Endothelial cell of umbilical vein (primary cell): ENCODE measurements at regions not wholly inside any gene's neighbourhood (a gene's known extent, or its start where the extent isn't known, plus 50 kb on each side); places are given as distances from the start of the nearest gene placed in this dataset.

Experiments
- BruUV-seq: library from RNA; stranded (reverse); fragments of 400-500 nt; replicated peaks from 2 replicates; lab custom pipeline; 2021; lab: Mats Ljungman, UMichigan
- CTCF ChIA-PET: fragments of 300-600, 350-600 bp; sonication (Branson Sonifier 250); formaldehyde crosslinking; loops from one replicate; lab custom pipeline; 2021; ENCODE audit warnings: antibody characterized with exemption, inconsistent platforms; lab: Charles Lee
- POLR2A ChIA-PET: fragments of 300-600, 350-600 bp; sonication (Branson Sonifier 250); formaldehyde crosslinking; loops from one replicate; lab custom pipeline; 2021; ENCODE audit warnings: antibody characterized with exemption, inconsistent platforms; lab: Charles Lee
- DNase-seq: peaks from one replicate; pipeline ENCODE4 v3.0.0-alpha.2; 2011; ENCODE audit warnings: low read depth, low spot score
- FAIRE-seq: peaks from 2 replicates; lab custom pipeline; 2011; peaks lifted over from hg19 to GRCh38; lab: Jason Lieb, UNC
- H2AFZ ChIP-seq: 2 replicates; pipeline ENCODE4 v1.6.0; 2012; ENCODE audit warnings: low read depth, low read length, control low read depth, inconsistent platforms
- H3K27ac ChIP-seq: 2 replicates; pipeline ENCODE4 v1.5.1; 2011; ENCODE audit warnings: low read depth, mild to moderate bottlenecking, control low read depth, low read length, moderate library complexity; ENCODE audit not compliant: insufficient read depth
- H3K27me3 ChIP-seq, 2 experiments: 2 replicates each; pipeline versions ENCODE4 v1.6.0 to v1.6.1; 2011; ENCODE audit warnings: low read length in 2 of 2, mixed read lengths in 1 of 2; ENCODE audit not compliant: control insufficient read depth in 2 of 2, insufficient read depth in 2 of 2
- H3K36me3 ChIP-seq, 2 experiments: 2 replicates in 1 of 2; 3 replicates in 1 of 2; pipeline ENCODE4 v1.5.1; 2011; ENCODE audit warnings: low read length in 2 of 2, mild to moderate bottlenecking in 1 of 2, moderate library complexity in 1 of 2; ENCODE audit not compliant: control insufficient read depth in 2 of 2, insufficient read depth in 2 of 2; ENCODE audit errors: extremely low read depth in 1 of 2
- H3K4me1 ChIP-seq: 3 replicates; pipeline ENCODE4 v1.5.1; 2011; ENCODE audit warnings: mild to moderate bottlenecking, low read length; ENCODE audit not compliant: control insufficient read depth, insufficient read depth; ENCODE audit errors: extremely low read depth
- H3K4me2 ChIP-seq: 2 replicates; pipeline ENCODE4 v1.6.1; 2011; ENCODE audit warnings: low read length, control low read depth, mixed read lengths; ENCODE audit not compliant: insufficient read depth
- H3K4me3 ChIP-seq, 3 experiments: fragments of 200-600 bp in 1 of 3; sonication (generic), shearing (Covaris generic) in 1 of 3; replicated peaks in 1 of 3; 2 replicates each; pipeline ENCODE4 v1.5.1; 2011 to 2016; ENCODE audit warnings: control low read depth in 3 of 3, low read length in 3 of 3, mild to moderate bottlenecking in 2 of 3, inconsistent platforms in 1 of 3, low read depth in 1 of 3, moderate library complexity in 1 of 3; ENCODE audit not compliant: insufficient read depth in 1 of 3
- H3K79me2 ChIP-seq: 2 replicates; pipeline ENCODE4 v1.6.0; 2012; ENCODE audit warnings: low read length, inconsistent platforms; ENCODE audit not compliant: control insufficient read depth, insufficient read depth
- H3K9ac ChIP-seq: replicated peaks from 2 replicates; pipeline ENCODE3; 2011; ENCODE audit warnings: low read length, control low read depth; ENCODE audit not compliant: insufficient read depth; ENCODE audit errors: extremely low read depth
- H3K9me1 ChIP-seq: replicated peaks from 3 replicates; pipeline ENCODE4 v1.6.0; 2011; ENCODE audit warnings: mild to moderate bottlenecking, low read length; ENCODE audit not compliant: control insufficient read depth, insufficient read depth; ENCODE audit errors: extremely low read depth
- H3K9me3 ChIP-seq: replicated peaks from 2 replicates; pipeline ENCODE4 v1.5.1; 2012; ENCODE audit warnings: low read length, inconsistent platforms; ENCODE audit not compliant: control insufficient read depth, insufficient read depth
- H4K20me1 ChIP-seq: replicated peaks from 2 replicates; pipeline ENCODE3; 2011; ENCODE audit warnings: mild to moderate bottlenecking, low read length; ENCODE audit not compliant: control insufficient read depth, insufficient read depth; ENCODE audit errors: extremely low read depth
- EZH2 ChIP-seq: IDR thresholded peaks from 2 replicates; pipeline ENCODE4 v1.6.1; 2012; ENCODE audit warnings: borderline replicate concordance, low read depth, mild to moderate bottlenecking, moderate library complexity, low read length, inconsistent platforms; ENCODE audit not compliant: severe bottlenecking
- FOS ChIP-seq: IDR thresholded peaks from 2 replicates; pipeline ENCODE4 v1.6.1; 2011; ENCODE audit warnings: mild to moderate bottlenecking, low read length, moderate library complexity, borderline replicate concordance; ENCODE audit not compliant: insufficient read depth
- GATA2 ChIP-seq: IDR thresholded peaks from 2 replicates; pipeline ENCODE4 v1.7.0; 2011; ENCODE audit warnings: low read depth, mild to moderate bottlenecking, moderate library complexity, mixed read lengths, low read length; ENCODE audit not compliant: insufficient read length, insufficient read depth
- JUN ChIP-seq: IDR thresholded peaks from 2 replicates; pipeline ENCODE4 v1.6.1; 2011; ENCODE audit warnings: borderline replicate concordance, low read depth; ENCODE audit not compliant: insufficient read length, insufficient read depth
- MAX ChIP-seq: IDR thresholded peaks from 2 replicates; pipeline ENCODE4 v1.6.1; 2011; ENCODE audit not compliant: insufficient read depth, insufficient read length
- MYC ChIP-seq: IDR thresholded peaks from one replicate; pipeline ENCODE4 v1.6.1; 2011; ENCODE audit warnings: mild to moderate bottlenecking, low read depth, low read length
- POLR2A ChIP-seq: IDR thresholded peaks from 2 replicates; pipeline ENCODE4 v1.6.1; 2012; ENCODE audit warnings: low read depth, mild to moderate bottlenecking, control low read depth, low read length
- dilution Hi-C: fragments of 300-500 bp; cut with MboI; formaldehyde crosslinking; loops from one replicate; pipeline ENCODE4 v1.15.0; 2019; ENCODE audit warnings: low sequenced_read_pairs; ENCODE audit not compliant: extremely low pct_ligation_motif_present
- intact Hi-C: fragments of 100-400 bp; cut with micrococcal nuclease; formaldehyde crosslinking; loops from one replicate; pipeline ENCODE4 v1.10.0; 2022

- ChIA-PET CTCF (interaction anchor here (0.8 kb wide), 1 partner anchor 104 kb away, joined by 3 read pairs; no protein-coding TSS in a partner anchor), POLR2A (no interaction called here)
- H3K4me3 ChIP-seq = no peak overlapping the region
- H3K4me1 ChIP-seq = no peaks in the 10 kb centered on the region
- dilution Hi-C loops = no loop called here
- no peak overlapping the region for H3K27ac ChIP-seq
- H3K79me2 ChIP-seq = no peaks in the 10 kb centered on the region
- no peaks in the 10 kb centered on the region for H4K20me1 ChIP-seq
- H3K9ac ChIP-seq = no peak overlapping the region
- no peak for TF ChIP-seq POLR2A
- intact Hi-C loops = loop anchor here (5.0 kb wide), 1 partner anchor 209 kb away; no protein-coding TSS in a partner anchor
- DNase-seq (no peak), FAIRE-seq (no peak)
- peaks cover 0 to 11% of the 10 kb centered on the region in 2 experiments for H3K27me3 ChIP-seq
- H3K9me1 ChIP-seq = no peaks in the 10 kb centered on the region
- no peak overlapping the region for H3K4me2 ChIP-seq
- no peak overlapping the region for H2AFZ ChIP-seq
- H3K9me3 ChIP-seq = no peaks in the 10 kb centered on the region
- BruUV-seq = no TSS peak
- no peaks in the 10 kb centered on the region for H3K36me3 ChIP-seq
These were observed 66.7 kb upstream of the FOXE1 start for GRCh38 chr9:97786341-97786740.

- no peak for TF ChIP-seq FOS
- TF ChIP-seq MAX = no peak
- no peak for TF ChIP-seq JUN
- TF ChIP-seq GATA2 = no peak
- TF ChIP-seq MYC = no peak
- no peak for TF ChIP-seq POLR2A
- TF ChIP-seq EZH2 = no peak
- no peak overlapping the region for H3K4me3 ChIP-seq
- intact Hi-C loops = loop anchor here (5.0 kb wide), 1 partner anchor 210 kb away; no protein-coding TSS in a partner anchor
- H3K36me3 ChIP-seq = no peaks in the 10 kb centered on the region
- no peak overlapping the region for H2AFZ ChIP-seq
- no peak for FAIRE-seq
- no peaks in the 10 kb centered on the region for H4K20me1 ChIP-seq
- no peaks in the 10 kb centered on the region for H3K79me2 ChIP-seq
- no peak overlapping the region for H3K9ac ChIP-seq
- H3K27ac ChIP-seq = no peak overlapping the region
- CTCF ChIA-PET = no interaction called here
- no peak for DNase-seq
- no peak overlapping the region for H3K4me2 ChIP-seq
- H3K9me3 ChIP-seq = no peaks in the 10 kb centered on the region
- no peaks in the 10 kb centered on the region for H3K4me1 ChIP-seq
- POLR2A ChIA-PET = no interaction called here
- H3K27me3 ChIP-seq = peaks cover 9 to 10% of the 10 kb centered on the region in 2 experiments
- H3K9me1 ChIP-seq = no peaks in the 10 kb centered on the region
- no TSS peak for BruUV-seq
- dilution Hi-C loops = no loop called here
These were observed 65.5 kb upstream of the FOXE1 start for GRCh38 chr9:97787551-97787950.
